CD4-positive, CD25-positive, alpha-beta regulatory T cell (primary cell): ENCODE measurements at regions not wholly inside any gene's neighbourhood (a gene's known extent, or its start where the extent isn't known, plus 50 kb on each side); places are given as distances from the start of the nearest gene placed in this dataset.

Source experiments
- ATAC-seq, 2 donors: fragments of 150-1000 bp; cut with Tn5 transposase; one replicate each; pipeline ENCODE4 v1.10.0; 2021; ENCODE audit warnings: low read depth in 2 of 2, moderate number of reproducible peaks in 2 of 2, moderate library complexity in 1 of 2
- DNase-seq, 3 donors: peaks; one replicate each; pipeline versions ENCODE4 v3.0.0 to v3.0.0-alpha.2; 2012 to 2022; ENCODE audit warnings: mixed read lengths in 1 of 3
- H3K27ac ChIP-seq: one replicate; pipeline ENCODE4 v1.7.0; 2013; ENCODE audit warnings: mild to moderate bottlenecking, low read length; ENCODE audit not compliant: insufficient read depth, poor library complexity, severe bottlenecking
- H3K27me3 ChIP-seq: one replicate; pipeline ENCODE4 v1.7.0; 2013; ENCODE audit warnings: low read length; ENCODE audit not compliant: control insufficient read depth, insufficient read depth
- H3K36me3 ChIP-seq: one replicate; pipeline ENCODE4 v1.7.0; 2013; ENCODE audit warnings: mild to moderate bottlenecking, low read length, moderate library complexity; ENCODE audit not compliant: control insufficient read depth, insufficient read depth
- H3K4me1 ChIP-seq: 2 replicates; pipeline ENCODE4 v1.7.0; 2013; ENCODE audit warnings: mild to moderate bottlenecking, low read length; ENCODE audit not compliant: insufficient read depth, control insufficient read depth, poor library complexity, severe bottlenecking
- H3K4me3 ChIP-seq: one replicate; pipeline ENCODE4 v1.7.0; 2013; ENCODE audit warnings: low read depth, mild to moderate bottlenecking, low read length, moderate library complexity
- H3K9me3 ChIP-seq, 2 experiments: 1 replicate in 1 of 2; 2 replicates in 1 of 2; pipeline ENCODE4 v1.7.0; 2013; ENCODE audit warnings: low read length in 2 of 2, mild to moderate bottlenecking in 1 of 2, moderate library complexity in 1 of 2; ENCODE audit not compliant: control insufficient read depth in 2 of 2
- H3K27ac Mint-ChIP-seq, 3 donors: one replicate each; pipeline ENCODE4 v1.8.0; 2020 to 2022; ENCODE audit warnings: mild to moderate bottlenecking in 3 of 3, mixed read lengths in 3 of 3, moderate library complexity in 2 of 3
- H3K27me3 Mint-ChIP-seq: one replicate; pipeline ENCODE4 v1.8.0; 2022; ENCODE audit warnings: mild to moderate bottlenecking, mixed read lengths
- H3K36me3 Mint-ChIP-seq: one replicate; pipeline ENCODE4 v1.8.0; 2020; ENCODE audit warnings: mixed read lengths
- H3K4me1 Mint-ChIP-seq, 4 donors: one replicate each; pipeline ENCODE4 v1.8.0; 2020 to 2022; ENCODE audit warnings: mixed read lengths in 4 of 4, mild to moderate bottlenecking in 1 of 4
- H3K4me3 Mint-ChIP-seq, 4 donors: one replicate each; pipeline ENCODE4 v1.8.0; 2020 to 2022; ENCODE audit warnings: mild to moderate bottlenecking in 4 of 4, mixed read lengths in 4 of 4, moderate library complexity in 3 of 4
- H3K9me3 Mint-ChIP-seq, 7 donors: one replicate each; pipeline ENCODE4 v1.8.0; 2020 to 2022; ENCODE audit warnings: mixed read lengths in 7 of 7, mild to moderate bottlenecking in 3 of 7, moderate library complexity in 2 of 7

- H3K27ac Mint-ChIP-seq, result no peak overlapping the region
- Histone ChIP-seq H3K27me3 (no peaks in the 10 kb centered on the region), H3K4me3 (no peak overlapping the region), H3K9me3 (no peaks in the 10 kb centered on the region), H3K4me1 (no peaks in the 10 kb centered on the region), H3K27ac (no peak overlapping the region), H3K36me3 (no peaks in the 10 kb centered on the region)
- H3K27me3 Mint-ChIP-seq, result no peaks in the 10 kb centered on the region
- H3K4me1 Mint-ChIP-seq, result no peaks in the 10 kb centered on the region
- DNase-seq (no peak), ATAC-seq (no peak)
- H3K4me3 Mint-ChIP-seq, result no peak overlapping the region
- peaks cover 0 to 6% (median 0%) of the 10 kb centered on the region in 7 donors for H3K9me3 Mint-ChIP-seq
- H3K36me3 Mint-ChIP-seq, result no peaks in the 10 kb centered on the region
Measured at GRCh38 chr3:134704133-134704532, 53.3 kb upstream of the KY start.

GRCh38 chr3:134704556-134704955 is 53.7 kb upstream of the KY start:
- Mint-ChIP-seq H3K27me3 (no peaks in the 10 kb centered on the region), H3K9me3 (peaks cover 0 to 6% (median 0%) of the 10 kb centered on the region in 7 donors), H3K4me3 (no peak overlapping the region), H3K27ac (no peak overlapping the region), H3K36me3 (no peaks in the 10 kb centered on the region), H3K4me1 (no peaks in the 10 kb centered on the region)
- Histone ChIP-seq H3K36me3 (no peaks in the 10 kb centered on the region), H3K27ac (no peak overlapping the region), H3K27me3 (no peaks in the 10 kb centered on the region), H3K4me1 (no peaks in the 10 kb centered on the region), H3K9me3 (no peaks in the 10 kb centered on the region), H3K4me3 (no peak overlapping the region)
- ATAC-seq, result no peak
- no peak for DNase-seq

GRCh38 chr3:134707908-134708597 is 57.2 kb upstream of the KY start:
- H3K4me3 ChIP-seq, result no peak overlapping the region
- Mint-ChIP-seq H3K4me1 (no peaks in the 10 kb centered on the region), H3K27ac (peak overlapping the region in 1 of 3 donors; percentile 26), H3K36me3 (no peaks in the 10 kb centered on the region), H3K4me3 (no peak overlapping the region), H3K9me3 (peaks cover 0 to 4% (median 0%) of the 10 kb centered on the region in 7 donors), H3K27me3 (peaks cover 5% of the 10 kb centered on the region)
- no peak for ATAC-seq
- H3K9me3 ChIP-seq, result no peaks in the 10 kb centered on the region
- no peak overlapping the region for H3K27ac ChIP-seq
- no peaks in the 10 kb centered on the region for H3K36me3 ChIP-seq
- no peak for DNase-seq
- H3K27me3 ChIP-seq, result no peaks in the 10 kb centered on the region
- no peaks in the 10 kb centered on the region for H3K4me1 ChIP-seq

- Histone ChIP-seq H3K36me3 (no peaks in the 10 kb centered on the region), H3K4me1 (no peaks in the 10 kb centered on the region), H3K27me3 (no peaks in the 10 kb centered on the region), H3K9me3 (no peaks in the 10 kb centered on the region), H3K4me3 (no peak overlapping the region), H3K27ac (no peak overlapping the region)
- ATAC-seq, result no peak
- Mint-ChIP-seq H3K4me3 (no peak overlapping the region), H3K27ac (no peak overlapping the region), H3K9me3 (peaks cover 0 to 4% (median 0%) of the 10 kb centered on the region in 7 donors), H3K27me3 (peaks cover 5% of the 10 kb centered on the region), H3K4me1 (no peaks in the 10 kb centered on the region), H3K36me3 (no peaks in the 10 kb centered on the region)
- no peak for DNase-seq
Measured at GRCh38 chr3:134708671-134709070, 57.8 kb upstream of the KY start.

- ATAC-seq, result no peak
- no peaks in the 10 kb centered on the region for H3K27me3 ChIP-seq
- H3K4me1 ChIP-seq, result no peaks in the 10 kb centered on the region
- DNase-seq, result no peak
- Mint-ChIP-seq H3K9me3 (peaks cover 0 to 4% (median 0%) of the 10 kb centered on the region in 7 donors), H3K4me1 (no peaks in the 10 kb centered on the region), H3K4me3 (no peak overlapping the region), H3K27me3 (peaks cover 5% of the 10 kb centered on the region), H3K36me3 (no peaks in the 10 kb centered on the region), H3K27ac (no peak overlapping the region)
- H3K9me3 ChIP-seq, result no peaks in the 10 kb centered on the region
- H3K27ac ChIP-seq, result no peak overlapping the region
- no peaks in the 10 kb centered on the region for H3K36me3 ChIP-seq
- no peak overlapping the region for H3K4me3 ChIP-seq
Measured at GRCh38 chr3:134709076-134709475, 58.3 kb upstream of the KY start.

GRCh38 chr3:134709561-134710312 is 58.9 kb upstream of the KY start:
- H3K27ac ChIP-seq, result no peak overlapping the region
- H3K27me3 Mint-ChIP-seq, result peaks cover 5% of the 10 kb centered on the region
- H3K4me3 Mint-ChIP-seq, result no peak overlapping the region
- peaks cover 0 to 4% (median 0%) of the 10 kb centered on the region in 7 donors for H3K9me3 Mint-ChIP-seq
- H3K27me3 ChIP-seq, result no peaks in the 10 kb centered on the region
- no peak for ATAC-seq
- no peaks in the 10 kb centered on the region for H3K4me1 ChIP-seq
- no peaks in the 10 kb centered on the region for H3K4me1 Mint-ChIP-seq
- no peaks in the 10 kb centered on the region for H3K9me3 ChIP-seq
- H3K36me3 ChIP-seq, result no peaks in the 10 kb centered on the region
- no peak overlapping the region for H3K27ac Mint-ChIP-seq
- H3K36me3 Mint-ChIP-seq, result no peaks in the 10 kb centered on the region
- no peak overlapping the region for H3K4me3 ChIP-seq
- DNase-seq, result no peak

GRCh38 chr3:134710313-134710680 is 59.5 kb upstream of the KY start:
- H3K4me3 Mint-ChIP-seq, result no peak overlapping the region
- H3K9me3 Mint-ChIP-seq, result peaks cover 0 to 1% (median 0%) of the 10 kb centered on the region in 7 donors
- H3K4me1 ChIP-seq, result no peaks in the 10 kb centered on the region
- H3K9me3 ChIP-seq, result no peaks in the 10 kb centered on the region
- H3K4me3 ChIP-seq, result no peak overlapping the region
- no peak for DNase-seq
- no peaks in the 10 kb centered on the region for H3K36me3 Mint-ChIP-seq
- H3K27ac ChIP-seq, result no peak overlapping the region
- no peaks in the 10 kb centered on the region for H3K27me3 ChIP-seq
- no peaks in the 10 kb centered on the region for H3K36me3 ChIP-seq
- H3K27me3 Mint-ChIP-seq, result peaks cover 5% of the 10 kb centered on the region
- H3K4me1 Mint-ChIP-seq, result no peaks in the 10 kb centered on the region
- no peak for ATAC-seq
- no peak overlapping the region for H3K27ac Mint-ChIP-seq

- Histone ChIP-seq H3K9me3 (no peaks in the 10 kb centered on the region), H3K27ac (no peak overlapping the region), H3K36me3 (no peaks in the 10 kb centered on the region), H3K4me1 (no peaks in the 10 kb centered on the region), H3K4me3 (no peak overlapping the region), H3K27me3 (no peaks in the 10 kb centered on the region)
- Mint-ChIP-seq H3K27me3 (peaks cover 9% of the 10 kb centered on the region), H3K4me3 (no peak overlapping the region), H3K4me1 (no peaks in the 10 kb centered on the region), H3K36me3 (no peaks in the 10 kb centered on the region), H3K9me3 (peaks cover 0 to 1% (median 0%) of the 10 kb centered on the region in 7 donors), H3K27ac (no peak overlapping the region)
- DNase-seq, result no peak
- no peak for ATAC-seq
Measured at GRCh38 chr3:134711284-134711683, 60.5 kb upstream of the KY start.
